ENCODE measurements at regions not wholly inside any gene's neighbourhood (a gene's known extent, or its start where the extent isn't known, plus 50 kb on each side); places are given as distances from the start of the nearest gene placed in this dataset.

GRCh38 chr21:38183961-38184360 lies 72.8 kb upstream of the KCNJ15 start:
- TF ChIP-seq CTCF (conservative IDR thresholded peaks at IDR 0.05; ENCODE audit: low read depth, low read length) (no peak), EZH2 (IDR thresholded peaks at IDR 0.05; ENCODE audit: borderline replicate concordance, low read depth, low read length, poor library complexity, severe bottlenecking) (no peak)

Data from A673 (cell line).